RPMI7951 (cell line): ENCODE measurements at regions not wholly inside any gene's neighbourhood (a gene's known extent, or its start where the extent isn't known, plus 50 kb on each side); places are given as distances from the start of the nearest gene placed in this dataset.

ENCODE experiments used
- DNase-seq: peaks from one replicate; pipeline ENCODE4 v3.0.0-alpha.2; 2012; ENCODE audit warnings: low read depth

DNA sequence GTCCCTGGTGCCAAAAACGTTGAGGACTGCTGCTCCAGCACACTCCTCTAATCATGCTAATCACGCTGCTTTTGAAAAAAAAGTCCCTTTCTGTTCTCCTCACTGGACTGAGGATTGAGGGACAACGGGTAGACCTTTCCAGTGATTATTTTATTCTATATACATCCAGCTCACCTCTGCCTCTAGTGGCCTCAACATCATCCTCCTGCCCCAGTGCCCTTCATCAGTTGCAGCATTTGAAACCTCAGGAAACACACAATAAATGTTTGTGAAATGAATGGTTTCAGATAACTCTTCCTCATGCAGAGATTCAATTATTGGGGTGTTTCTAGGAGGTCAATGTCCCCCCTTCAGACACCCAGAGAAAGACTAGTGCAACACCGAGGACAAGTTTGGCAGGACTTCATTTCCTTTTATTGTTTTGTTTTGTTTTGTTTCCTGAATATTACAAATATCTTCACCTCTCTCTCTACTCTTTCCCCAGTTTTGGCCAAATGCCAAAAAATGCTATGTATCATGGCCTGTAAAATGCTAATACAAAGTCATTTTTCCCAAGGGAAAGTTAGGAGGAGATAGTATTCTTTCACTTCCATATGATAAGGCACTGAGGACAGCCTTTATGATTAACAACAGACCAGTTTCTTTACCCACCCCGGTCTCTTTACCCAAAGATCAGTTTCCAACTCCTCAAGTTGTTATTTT lies 460.1 kb upstream of the SLIT2 start:
- DNase-seq: no peak

GRCh38 chr4:19786616-19787015 lies 465.1 kb upstream of the SLIT2 start:
- no peak for DNase-seq

GRCh38 chr4:19783667-19784223 lies 468.0 kb upstream of the SLIT2 start:
- DNase-seq: no peak

DNA sequence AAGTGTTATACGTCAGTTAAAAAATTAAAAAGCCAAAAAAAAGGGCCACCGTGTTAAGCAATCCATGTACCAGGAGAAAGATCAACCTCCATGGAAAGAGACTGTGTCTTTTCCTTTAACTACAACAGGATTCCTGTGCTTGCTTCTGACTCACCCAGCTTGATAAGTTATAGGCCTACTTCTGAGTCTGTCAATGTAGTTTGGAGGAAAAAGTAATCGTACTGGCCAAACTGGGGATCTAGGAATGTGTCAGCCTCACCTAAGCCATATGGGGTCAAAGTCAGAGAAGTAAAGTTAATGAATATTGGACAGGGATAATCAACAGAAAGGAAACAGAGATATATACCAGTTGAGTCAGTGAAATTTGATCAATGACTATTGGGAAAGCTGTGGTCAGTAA lies 470.8 kb upstream of the SLIT2 start:
- no peak for DNase-seq

GRCh38 chr4:19776929-19777328 lies 474.8 kb upstream of the SLIT2 start:
- DNase-seq: peak; percentile 31

DNA sequence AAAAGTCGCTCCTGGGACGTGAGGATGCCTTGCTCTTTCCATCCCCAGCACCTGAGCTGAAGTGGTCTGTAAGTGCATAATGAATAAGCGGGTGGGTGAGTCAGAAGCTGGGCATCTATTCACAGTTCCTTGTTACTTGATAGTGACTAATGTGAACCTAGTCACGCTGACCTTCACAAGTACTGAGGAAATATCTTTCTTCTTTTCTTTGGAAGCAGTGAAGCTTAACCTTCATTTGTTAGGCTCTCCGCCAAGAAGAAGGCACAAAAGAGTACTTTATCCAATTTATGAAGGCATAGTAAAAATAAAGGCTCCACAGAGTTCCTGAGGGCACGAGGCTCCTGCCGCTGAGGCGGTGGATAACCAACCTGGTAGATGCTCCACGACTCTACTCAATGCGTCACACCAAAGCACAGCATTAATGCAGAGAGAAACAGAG lies 475.7 kb upstream of the SLIT2 start:
- DNase-seq: peak; percentile 94

DNA sequence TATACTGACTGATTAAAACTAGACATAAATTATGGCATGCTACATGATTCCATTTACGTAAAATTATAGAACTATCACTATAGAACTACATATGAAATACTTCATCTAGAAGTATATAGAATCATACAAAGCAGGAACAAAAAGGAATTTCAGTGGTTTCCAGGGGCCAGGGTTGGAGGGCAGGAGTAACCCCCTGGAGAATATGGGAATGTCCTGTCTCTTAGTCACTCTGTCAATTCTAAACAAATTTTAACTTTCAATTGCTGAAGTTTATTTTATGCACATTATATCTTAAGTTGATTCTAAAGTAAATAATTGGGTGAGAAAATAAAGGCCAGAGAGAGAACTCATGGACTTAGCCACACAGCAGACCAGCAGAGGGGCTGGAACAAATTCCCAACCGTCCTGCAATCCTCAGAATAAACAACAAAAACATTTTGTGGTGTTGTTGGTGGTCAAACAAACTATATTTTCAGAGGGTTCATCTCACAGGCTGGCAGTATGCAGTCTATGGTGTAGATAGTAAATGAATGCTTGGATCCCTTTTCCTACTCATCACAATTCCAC lies 476.9 kb upstream of the SLIT2 start:
- no peak for DNase-seq

- no peak for DNase-seq
Measured at GRCh38 chr4:19772581-19772980, 479.1 kb upstream of the SLIT2 start.

GRCh38 chr4:19756661-19757060 lies 495.0 kb upstream of the SLIT2 start:
- no peak for DNase-seq

DNA sequence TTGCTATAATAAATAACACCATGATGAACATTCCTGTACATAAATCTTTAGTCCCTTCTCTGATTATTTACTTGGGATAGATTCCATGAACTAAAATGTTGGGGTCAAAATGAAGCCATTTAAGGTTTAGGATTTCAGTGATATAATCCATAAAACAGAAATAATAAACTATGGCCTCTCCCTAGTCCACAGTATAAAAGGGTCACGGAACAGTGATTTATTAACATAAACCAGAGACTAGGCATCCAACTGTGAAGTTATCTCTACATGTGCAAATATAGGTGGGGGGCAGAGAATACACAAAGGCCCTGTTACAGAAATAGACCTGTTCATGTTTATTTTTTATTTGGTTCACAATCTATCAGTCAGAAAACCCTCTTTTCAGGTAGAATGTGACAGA lies 499.1 kb upstream of the SLIT2 start:
- no peak for DNase-seq

DNA sequence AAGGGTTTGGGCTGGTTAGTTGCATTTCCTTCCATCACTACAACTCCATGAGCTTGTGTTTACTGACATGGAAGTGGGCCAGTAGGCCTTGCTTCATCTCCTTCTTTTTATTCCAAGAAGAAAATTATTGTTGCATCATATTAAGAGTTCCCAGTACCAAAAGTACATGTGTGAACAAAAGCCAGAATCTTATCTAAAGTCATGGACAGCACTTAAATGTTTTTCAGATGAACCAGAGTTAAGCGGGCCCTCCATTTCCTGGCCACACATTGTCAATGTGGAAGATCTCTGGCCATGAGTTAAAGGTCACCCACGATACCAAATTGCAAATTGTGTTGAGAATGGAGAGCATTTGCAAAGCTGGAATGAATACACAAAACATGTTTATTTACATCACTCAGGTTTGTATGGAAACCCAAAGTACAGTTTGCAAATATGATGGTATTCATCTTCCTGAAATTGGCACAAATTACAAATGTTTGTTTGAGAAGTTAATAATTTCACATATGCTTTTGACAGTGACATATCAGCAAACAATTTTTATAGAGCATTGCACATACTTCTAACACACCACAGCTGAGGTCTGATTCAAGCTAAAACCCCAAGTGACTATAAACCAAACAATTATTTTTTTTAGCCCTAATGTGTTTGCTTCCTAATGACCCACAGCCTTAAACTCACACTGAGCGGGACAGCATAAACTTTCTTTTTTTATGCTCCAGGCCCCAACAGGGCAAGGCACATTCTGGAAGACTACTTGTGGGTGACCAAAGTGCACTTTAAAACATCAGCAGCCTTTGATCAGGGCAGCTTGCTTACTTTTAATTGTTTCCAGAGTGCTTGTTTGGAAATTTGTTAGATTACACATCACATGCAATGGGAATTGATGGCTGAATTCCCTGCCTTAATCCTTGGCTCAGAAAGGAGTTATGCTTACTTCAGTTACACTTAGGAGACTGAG lies 502.9 kb upstream of the SLIT2 start:
- DNase-seq: peak; percentile 68

DNA sequence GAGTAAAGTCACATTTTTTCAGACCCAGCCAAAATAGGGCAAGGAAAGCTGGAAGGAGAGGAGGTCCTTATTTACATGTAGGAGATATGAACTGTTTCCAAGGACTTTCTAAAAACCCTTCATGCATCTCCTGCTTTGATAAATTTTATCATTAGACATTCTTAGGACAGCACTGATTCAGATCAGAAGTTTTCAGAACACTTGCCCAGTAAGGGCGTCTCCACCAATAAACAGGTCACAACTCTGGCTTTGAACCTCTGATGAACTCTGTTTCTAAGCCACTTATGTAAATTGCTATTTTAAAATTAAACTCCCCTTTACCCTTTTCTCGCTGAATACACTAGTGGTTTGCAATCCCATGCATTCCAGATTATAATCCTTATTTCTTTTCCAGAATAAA lies 505.3 kb upstream of the SLIT2 start:
- DNase-seq: no peak

GRCh38 chr4:19743115-19743638 lies 508.5 kb upstream of the SLIT2 start:
- no peak for DNase-seq

DNA sequence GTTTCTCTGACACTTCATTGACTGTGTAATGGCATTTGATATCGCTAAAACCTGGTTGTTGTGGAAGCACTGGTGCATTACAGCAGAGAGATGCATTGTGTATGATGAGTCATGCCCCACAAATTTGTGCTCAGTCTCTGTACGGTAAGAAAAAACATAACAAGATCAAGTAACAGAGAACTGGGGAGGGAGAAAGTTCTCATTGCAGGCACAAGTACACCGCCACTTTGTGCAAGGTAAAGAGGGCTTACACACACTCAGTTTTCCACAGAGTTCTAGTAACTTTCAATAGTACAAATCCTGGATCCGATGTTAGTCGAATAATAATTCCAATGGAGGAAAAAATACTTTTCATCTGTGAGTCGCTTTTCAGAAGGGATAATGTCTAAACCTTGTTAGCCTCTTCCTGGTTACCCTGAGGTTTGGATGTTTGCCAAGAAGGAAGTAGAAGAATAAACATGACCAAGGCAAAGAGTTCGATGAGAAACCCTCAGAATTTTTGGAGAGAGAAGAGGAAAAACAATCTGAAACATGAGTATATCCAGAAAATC lies 512.5 kb upstream of the SLIT2 start:
- DNase-seq: peak; percentile 92

GRCh38 chr4:19736968-19737756 lies 514.5 kb upstream of the SLIT2 start:
- peak; percentile 59 for DNase-seq

- DNase-seq: no peak
Measured at GRCh38 chr4:19735012-19735411, 516.7 kb upstream of the SLIT2 start.

DNA sequence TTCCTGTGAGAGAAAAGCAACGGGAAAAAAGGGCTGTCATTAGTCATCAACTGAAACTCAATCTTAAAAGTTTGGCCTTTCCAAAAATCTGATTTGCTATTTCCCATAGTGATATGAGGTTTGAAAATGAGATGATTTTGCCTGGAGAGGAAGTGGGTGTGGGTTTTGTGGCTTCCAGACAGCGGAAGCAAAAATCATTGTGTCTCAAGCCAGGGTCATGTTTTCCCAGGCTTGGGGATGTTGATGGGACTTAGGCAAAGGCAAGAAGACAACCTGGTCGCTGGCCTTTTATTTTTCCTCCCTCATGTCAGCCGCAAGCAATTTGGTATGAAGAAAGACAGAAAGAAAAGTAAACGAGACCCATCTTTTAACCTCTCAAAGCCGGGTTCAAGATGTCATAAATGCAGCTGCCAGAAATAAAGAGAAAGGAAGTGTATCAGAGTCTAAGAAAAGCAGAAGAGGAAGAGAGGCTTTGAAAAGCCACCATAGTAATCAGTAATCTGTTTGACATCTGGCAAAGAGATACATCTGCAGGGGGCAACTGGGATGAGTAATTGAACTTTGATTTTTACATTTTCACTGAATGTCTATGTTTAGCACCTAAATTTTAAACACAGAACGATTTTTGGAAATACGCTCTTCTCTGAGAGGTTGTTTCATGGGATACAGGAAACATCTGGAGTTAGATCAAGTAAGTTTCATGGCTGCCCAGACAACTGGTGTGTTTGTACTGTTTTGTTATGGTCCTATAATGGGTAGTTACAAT lies 521.6 kb upstream of the SLIT2 start:
- peak; percentile 92 for DNase-seq

DNA sequence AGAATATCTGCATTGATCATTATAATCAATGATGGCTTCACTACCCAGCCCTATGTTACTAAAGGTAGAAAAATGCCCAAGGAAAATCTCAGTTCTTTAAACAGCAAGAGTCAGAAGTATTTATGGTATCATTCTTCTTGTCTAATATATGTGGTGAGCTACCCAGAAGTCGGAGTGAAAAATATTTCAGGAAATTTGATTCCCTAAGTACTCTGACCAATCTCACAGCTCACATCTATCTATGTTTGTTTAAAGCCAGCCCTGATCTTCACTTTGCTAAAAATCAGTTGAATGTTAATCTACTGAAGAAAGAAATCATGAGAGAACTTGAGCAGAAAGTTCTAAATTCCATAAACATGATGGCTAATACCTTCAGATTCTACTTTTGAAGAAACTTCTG lies 522.9 kb upstream of the SLIT2 start:
- DNase-seq: no peak

DNA sequence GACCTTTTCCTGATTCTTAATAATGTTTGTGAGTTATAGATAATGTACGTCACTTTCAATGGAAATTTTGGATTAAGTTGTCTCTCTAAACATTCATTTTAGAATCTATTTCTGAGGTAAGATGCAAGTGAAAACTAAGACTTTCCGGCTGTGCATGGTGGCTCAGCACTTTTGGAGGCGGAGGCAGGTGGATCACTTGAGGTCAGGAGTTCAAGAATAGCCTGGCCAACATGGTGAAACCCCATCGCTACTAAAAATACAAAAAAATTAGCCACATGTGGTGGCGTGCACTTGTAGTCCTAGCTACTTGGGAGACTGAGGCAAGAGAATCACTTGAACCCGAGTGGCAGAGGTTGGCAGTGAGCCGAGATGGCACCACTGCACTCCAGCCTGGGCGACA lies 524.6 kb upstream of the SLIT2 start:
- no peak for DNase-seq

GRCh38 chr4:19725130-19725529 lies 526.6 kb upstream of the SLIT2 start:
- no peak for DNase-seq
